ENCODE measurements at regions not wholly inside any gene's neighbourhood (a gene's known extent, or its start where the extent isn't known, plus 50 kb on each side); places are given as distances from the start of the nearest gene placed in this dataset.

GRCh38 chr6:9810286-9810685 is 604.6 kb downstream of the TFAP2A start:
- Histone ChIP-seq H3K27me3 (no peaks in the 10 kb centered on the region), H3K27ac (no peak overlapping the region), H3K36me3 (no peaks in the 10 kb centered on the region), H3K4me1 (no peaks in the 10 kb centered on the region), H3K9me3 (no peaks in the 10 kb centered on the region), H3K4me3 (no peak overlapping the region)
- intact Hi-C loops (cut with DNase I; ENCODE audit: low total_unique reads) (no loop called here), in situ Hi-C loops (cut with MboI; ENCODE audit: low sequenced_read_pairs in 4 of 4) (no loop called here)
- TF ChIP-seq POLR2A (IDR thresholded peaks at IDR 0.05), result no peak
- TF ChIP-seq, protein P1, sequence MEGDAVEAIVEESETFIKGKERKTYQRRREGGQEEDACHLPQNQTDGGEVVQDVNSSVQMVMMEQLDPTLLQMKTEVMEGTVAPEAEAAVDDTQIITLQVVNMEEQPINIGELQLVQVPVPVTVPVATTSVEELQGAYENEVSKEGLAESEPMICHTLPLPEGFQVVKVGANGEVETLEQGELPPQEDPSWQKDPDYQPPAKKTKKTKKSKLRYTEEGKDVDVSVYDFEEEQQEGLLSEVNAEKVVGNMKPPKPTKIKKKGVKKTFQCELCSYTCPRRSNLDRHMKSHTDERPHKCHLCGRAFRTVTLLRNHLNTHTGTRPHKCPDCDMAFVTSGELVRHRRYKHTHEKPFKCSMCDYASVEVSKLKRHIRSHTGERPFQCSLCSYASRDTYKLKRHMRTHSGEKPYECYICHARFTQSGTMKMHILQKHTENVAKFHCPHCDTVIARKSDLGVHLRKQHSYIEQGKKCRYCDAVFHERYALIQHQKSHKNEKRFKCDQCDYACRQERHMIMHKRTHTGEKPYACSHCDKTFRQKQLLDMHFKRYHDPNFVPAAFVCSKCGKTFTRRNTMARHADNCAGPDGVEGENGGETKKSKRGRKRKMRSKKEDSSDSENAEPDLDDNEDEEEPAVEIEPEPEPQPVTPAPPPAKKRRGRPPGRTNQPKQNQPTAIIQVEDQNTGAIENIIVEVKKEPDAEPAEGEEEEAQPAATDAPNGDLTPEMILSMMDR (IDR thresholded peaks at IDR 0.05 in 4 of 5, conservative IDR thresholded peaks at IDR 0.05 in 1 of 5), result no peak
- no peak for DNase-seq
- no peak for ATAC-seq

- no peaks in the 10 kb centered on the region for H3K4me1 ChIP-seq
- H3K36me3 ChIP-seq, result no peaks in the 10 kb centered on the region
- in situ Hi-C loops (cut with MboI; ENCODE audit: low sequenced_read_pairs in 4 of 4), result no loop called here
- DNase-seq, result no peak
- intact Hi-C loops (cut with DNase I; ENCODE audit: low total_unique reads), result no loop called here
- no peaks in the 10 kb centered on the region for H3K9me3 ChIP-seq
- no peak for ATAC-seq
- H3K27ac ChIP-seq, result no peak overlapping the region
- H3K4me3 ChIP-seq, result no peak overlapping the region
- H3K27me3 ChIP-seq, result no peaks in the 10 kb centered on the region
- TF ChIP-seq POLR2A (IDR thresholded peaks at IDR 0.05), result no peak
- TF ChIP-seq, protein P1 (IDR thresholded peaks at IDR 0.05 in 4 of 5, conservative IDR thresholded peaks at IDR 0.05 in 1 of 5), result no peak
Observed at GRCh38 chr6:9806195-9806594, 608.7 kb downstream of the TFAP2A start.

GRCh38 chr6:9801249-9801754 is 613.6 kb downstream of the TFAP2A start:
- H3K4me3 ChIP-seq, result no peak overlapping the region
- DNase-seq (no peak), ATAC-seq (no peak)
- in situ Hi-C loops (cut with MboI; ENCODE audit: low sequenced_read_pairs in 4 of 4) (no loop called here), intact Hi-C loops (cut with DNase I; ENCODE audit: low total_unique reads) (no loop called here)
- H3K27ac ChIP-seq, result no peak overlapping the region
- no peaks in the 10 kb centered on the region for H3K9me3 ChIP-seq
- TF ChIP-seq POLR2A (IDR thresholded peaks at IDR 0.05), result no peak
- TF ChIP-seq, protein P1 (IDR thresholded peaks at IDR 0.05 in 4 of 5, conservative IDR thresholded peaks at IDR 0.05 in 1 of 5), result no peak
- H3K27me3 ChIP-seq, result no peaks in the 10 kb centered on the region
- no peaks in the 10 kb centered on the region for H3K4me1 ChIP-seq
- no peaks in the 10 kb centered on the region for H3K36me3 ChIP-seq

GRCh38 chr6:9799582-9799981 is 615.3 kb downstream of the TFAP2A start:
- Histone ChIP-seq H3K27ac (no peak overlapping the region), H3K4me3 (no peak overlapping the region), H3K36me3 (no peaks in the 10 kb centered on the region), H3K9me3 (no peaks in the 10 kb centered on the region), H3K27me3 (no peaks in the 10 kb centered on the region), H3K4me1 (no peaks in the 10 kb centered on the region)
- in situ Hi-C loops (cut with MboI; ENCODE audit: low sequenced_read_pairs in 4 of 4) (no loop called here), intact Hi-C loops (cut with DNase I; ENCODE audit: low total_unique reads) (no loop called here)
- no peak for TF ChIP-seq POLR2A (IDR thresholded peaks at IDR 0.05)
- TF ChIP-seq, protein P1 (IDR thresholded peaks at IDR 0.05 in 4 of 5, conservative IDR thresholded peaks at IDR 0.05 in 1 of 5), result no peak
- no peak for DNase-seq
- no peak for ATAC-seq

DNA sequence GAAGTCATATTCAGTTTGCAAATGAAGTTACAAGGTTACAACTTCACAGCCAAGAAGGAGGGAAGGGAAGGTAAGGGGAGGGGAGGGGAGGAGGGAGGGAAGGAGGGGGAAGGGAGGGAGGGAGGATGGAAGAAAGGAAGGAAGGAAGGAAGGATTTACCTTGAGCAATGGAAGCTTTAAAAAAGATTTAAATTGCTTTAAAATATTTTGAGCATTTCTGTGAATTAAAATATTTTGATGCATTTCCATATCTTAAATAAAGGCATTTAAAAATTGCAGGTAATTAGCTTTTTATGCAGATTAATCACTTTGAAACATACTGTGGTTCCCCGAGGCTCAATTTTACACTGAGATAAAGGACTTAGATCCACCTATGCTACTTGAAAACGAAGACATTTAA is 618.0 kb downstream of the TFAP2A start:
- intact Hi-C loops (cut with DNase I; ENCODE audit: low total_unique reads) (no loop called here), in situ Hi-C loops (cut with MboI; ENCODE audit: low sequenced_read_pairs in 4 of 4) (no loop called here)
- Histone ChIP-seq H3K4me1 (no peaks in the 10 kb centered on the region), H3K9me3 (no peaks in the 10 kb centered on the region), H3K4me3 (no peak overlapping the region), H3K36me3 (no peaks in the 10 kb centered on the region), H3K27me3 (no peaks in the 10 kb centered on the region), H3K27ac (no peak overlapping the region)
- ATAC-seq (no peak), DNase-seq (no peak)
- TF ChIP-seq, protein P1 (IDR thresholded peaks at IDR 0.05 in 4 of 5, conservative IDR thresholded peaks at IDR 0.05 in 1 of 5), result no peak
- no peak for TF ChIP-seq POLR2A (IDR thresholded peaks at IDR 0.05)

Data from gastrocnemius medialis (tissue), 4 donors.